LNCAP (cell line): ENCODE measurements at regions not wholly inside any gene's neighbourhood (a gene's known extent, or its start where the extent isn't known, plus 50 kb on each side); places are given as distances from the start of the nearest gene placed in this dataset.

Source experiments
- TF ChIP-seq, protein P1 (sequence below): fragments of 450-650 bp; IDR thresholded peaks from 2 replicates; pipeline ENCODE4 v1.5.1; 2017; ENCODE audit warnings: mild to moderate bottlenecking

DNA sequence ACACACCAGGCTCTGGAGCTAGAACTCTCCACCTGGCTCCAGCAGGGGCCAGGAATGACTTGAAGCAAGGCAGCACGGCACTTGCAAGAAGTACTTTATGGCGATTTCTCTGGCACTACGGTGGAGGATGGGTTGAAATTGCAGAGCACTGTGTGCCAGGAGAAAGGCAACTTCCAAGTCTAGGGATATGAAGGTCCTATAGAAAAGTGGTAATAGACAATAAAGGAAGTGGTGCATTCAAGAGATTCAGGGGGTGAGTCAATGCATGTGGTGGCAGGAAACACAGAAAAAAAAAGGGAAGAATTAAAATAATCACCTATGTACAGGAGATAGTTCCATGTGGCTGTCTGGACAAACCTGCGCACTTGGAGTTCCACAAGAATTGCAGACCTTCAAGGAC, 240.3 kb upstream of the DYNLRB2 start:
- TF ChIP-seq, protein P1, sequence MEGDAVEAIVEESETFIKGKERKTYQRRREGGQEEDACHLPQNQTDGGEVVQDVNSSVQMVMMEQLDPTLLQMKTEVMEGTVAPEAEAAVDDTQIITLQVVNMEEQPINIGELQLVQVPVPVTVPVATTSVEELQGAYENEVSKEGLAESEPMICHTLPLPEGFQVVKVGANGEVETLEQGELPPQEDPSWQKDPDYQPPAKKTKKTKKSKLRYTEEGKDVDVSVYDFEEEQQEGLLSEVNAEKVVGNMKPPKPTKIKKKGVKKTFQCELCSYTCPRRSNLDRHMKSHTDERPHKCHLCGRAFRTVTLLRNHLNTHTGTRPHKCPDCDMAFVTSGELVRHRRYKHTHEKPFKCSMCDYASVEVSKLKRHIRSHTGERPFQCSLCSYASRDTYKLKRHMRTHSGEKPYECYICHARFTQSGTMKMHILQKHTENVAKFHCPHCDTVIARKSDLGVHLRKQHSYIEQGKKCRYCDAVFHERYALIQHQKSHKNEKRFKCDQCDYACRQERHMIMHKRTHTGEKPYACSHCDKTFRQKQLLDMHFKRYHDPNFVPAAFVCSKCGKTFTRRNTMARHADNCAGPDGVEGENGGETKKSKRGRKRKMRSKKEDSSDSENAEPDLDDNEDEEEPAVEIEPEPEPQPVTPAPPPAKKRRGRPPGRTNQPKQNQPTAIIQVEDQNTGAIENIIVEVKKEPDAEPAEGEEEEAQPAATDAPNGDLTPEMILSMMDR: no peak

DNA sequence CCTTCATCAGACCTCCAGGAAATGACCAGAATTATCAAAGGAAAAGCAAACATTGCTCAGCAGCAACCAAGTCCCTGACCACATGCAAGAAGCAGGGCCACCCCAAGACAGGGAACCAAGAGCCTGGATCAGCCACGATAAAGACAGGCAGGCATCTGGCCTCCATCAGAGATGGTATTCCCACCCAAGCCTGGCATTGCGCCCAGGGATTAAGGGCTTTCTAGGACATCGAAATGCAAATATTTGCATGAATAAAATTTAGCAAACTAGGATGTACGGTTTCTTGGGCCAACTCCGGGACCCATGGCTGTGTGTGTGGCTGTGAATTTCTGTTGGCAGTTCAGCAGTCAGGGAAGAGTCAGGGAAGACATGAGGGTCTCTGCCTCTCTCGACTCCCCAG, 241.4 kb upstream of the DYNLRB2 start:
- TF ChIP-seq, protein P1: no peak

DNA sequence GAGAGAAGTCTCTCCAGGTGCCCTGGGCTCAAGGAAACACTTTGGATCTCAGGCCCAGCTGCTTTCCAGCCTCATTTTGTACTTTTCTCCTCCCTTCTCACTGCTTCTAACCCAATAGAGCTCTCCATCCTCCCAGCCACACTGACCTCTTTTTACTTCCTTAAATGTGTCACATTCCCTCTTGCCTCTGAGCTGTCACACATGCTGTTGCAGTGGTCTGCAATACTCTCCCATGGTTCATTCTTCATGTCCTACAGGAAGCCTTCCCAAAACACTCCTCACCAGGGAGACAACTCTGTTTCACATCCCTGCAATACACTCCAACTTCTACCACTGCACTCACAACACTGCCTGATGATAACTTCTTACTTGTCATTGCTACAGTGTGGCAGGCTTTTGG, 242.1 kb upstream of the DYNLRB2 start:
- TF ChIP-seq, protein P1: no peak

DNA sequence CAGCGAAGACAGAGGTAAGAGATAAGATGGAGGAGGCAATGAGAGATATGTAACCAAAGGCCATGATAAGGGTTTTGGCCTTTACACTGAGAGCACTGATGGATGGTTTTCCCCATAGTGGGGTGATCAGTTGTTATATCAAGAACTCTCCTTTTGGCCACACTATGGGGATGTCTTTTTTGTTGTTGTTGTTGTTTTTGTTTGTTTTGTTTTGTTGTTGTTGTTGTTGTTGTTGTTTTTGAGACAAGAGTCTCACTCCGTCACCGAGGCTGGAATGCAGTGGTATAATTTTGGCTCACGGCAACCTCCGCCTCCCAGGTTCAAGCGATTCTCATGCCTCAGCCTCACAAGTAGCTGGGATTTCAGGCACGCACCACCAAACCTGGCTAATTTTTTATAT, 244.8 kb upstream of the DYNLRB2 start:
- TF ChIP-seq, protein P1: no peak

DNA sequence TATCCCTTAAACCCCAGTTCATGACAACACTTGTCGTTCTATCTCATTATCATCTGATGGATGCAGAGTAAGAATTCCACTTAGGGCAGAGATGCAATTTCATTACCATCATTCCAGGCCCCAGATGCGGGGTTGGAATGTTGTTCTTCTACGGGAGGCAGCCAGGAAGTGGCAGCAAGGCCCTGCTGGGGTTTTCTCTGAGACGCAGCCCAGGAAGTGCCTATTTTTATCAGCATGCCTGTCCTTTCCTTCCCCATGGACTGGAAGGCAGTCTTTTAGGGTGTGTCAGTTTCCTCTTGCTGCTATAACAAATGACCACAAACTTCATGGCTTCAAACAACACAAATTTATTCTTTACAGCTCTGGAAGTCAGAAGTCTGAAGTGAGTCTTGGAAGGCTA, 246.6 kb upstream of the DYNLRB2 start:
- TF ChIP-seq, protein P1: no peak

DNA sequence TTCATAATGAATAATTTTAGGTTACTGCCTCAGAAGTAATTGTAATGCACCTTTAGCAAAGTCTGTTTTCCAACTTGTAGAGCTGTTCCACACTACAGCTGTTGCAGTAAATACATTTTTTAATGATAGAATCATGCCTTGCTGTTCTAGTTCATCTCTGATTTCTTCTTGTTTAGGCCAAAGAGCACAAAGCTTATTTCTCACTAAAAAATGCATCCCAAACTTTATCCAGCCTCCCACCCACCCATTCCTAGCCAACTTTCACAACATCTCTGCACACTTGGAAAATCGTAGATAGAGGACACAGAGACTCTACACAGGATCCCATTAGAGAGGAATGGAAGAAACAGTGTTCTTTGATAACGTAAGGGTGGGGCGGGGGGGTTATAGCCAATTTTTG, 252.2 kb upstream of the DYNLRB2 start:
- TF ChIP-seq, protein P1: no peak

DNA sequence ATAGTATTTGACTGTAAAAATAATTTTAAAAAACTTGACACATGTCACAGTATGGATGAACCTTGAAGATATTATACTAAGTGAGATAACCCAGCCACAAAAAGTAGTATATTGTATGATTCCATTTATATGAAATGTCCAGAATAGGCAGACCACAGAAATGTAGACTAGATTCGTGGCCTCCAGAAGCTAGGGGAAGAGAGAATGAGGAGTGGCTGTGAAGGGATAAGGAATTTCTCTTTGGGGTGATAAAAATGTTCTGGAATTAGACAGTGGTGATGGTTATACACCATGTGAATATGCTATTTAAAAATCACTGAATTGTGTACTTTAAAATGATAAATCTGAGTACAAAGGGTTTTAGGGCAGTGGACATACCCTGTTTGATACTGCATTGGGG, 253.1 kb upstream of the DYNLRB2 start:
- TF ChIP-seq, protein P1: no peak

DNA sequence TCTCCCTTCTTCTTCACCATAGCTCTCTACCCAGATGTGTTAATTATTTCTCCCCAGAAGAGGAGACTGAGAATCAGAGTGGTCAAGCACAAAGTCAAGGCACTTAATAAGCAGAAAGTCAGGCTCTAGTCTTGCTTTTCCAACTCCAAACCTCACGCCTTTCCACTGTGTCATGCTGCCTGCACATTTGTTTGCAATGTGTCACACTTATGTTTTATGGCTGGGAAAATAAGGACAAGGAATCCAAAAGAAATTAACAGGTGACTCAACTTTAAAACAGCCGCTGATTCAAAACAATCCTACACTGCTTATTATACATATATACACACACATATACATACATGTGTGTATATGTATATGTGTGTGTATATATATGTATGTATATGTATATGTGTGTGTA, 255.7 kb upstream of the DYNLRB2 start:
- TF ChIP-seq, protein P1: no peak
